AG04450 (cell line): ENCODE measurements at regions not wholly inside any gene's neighbourhood (a gene's known extent, or its start where the extent isn't known, plus 50 kb on each side); places are given as distances from the start of the nearest gene placed in this dataset.

ENCODE experiments used
- CTCF ChIA-PET: fragments of 300-600, 350-600 bp; formaldehyde crosslinking; extraction: SDS; loops from one replicate; lab custom pipeline; 2022; ENCODE audit warnings: antibody characterized with exemption, inconsistent platforms; lab: Charles Lee
- POLR2A ChIA-PET: fragments of 350-600 bp; formaldehyde crosslinking; extraction: SDS; loops from one replicate; lab custom pipeline; 2021; ENCODE audit warnings: antibody characterized with exemption, inconsistent platforms; lab: Yijun Ruan, JAX
- DNase-seq: peaks from one replicate; pipeline ENCODE4 v3.0.0-alpha.2; 2011; ENCODE audit warnings: low read depth, low spot score
- H3K27ac ChIP-seq: one replicate; pipeline ENCODE4 v1.5.1; 2012; ENCODE audit warnings: low read depth, low read length, control low read depth
- H3K27me3 ChIP-seq: one replicate; pipeline ENCODE4 v1.6.0; 2012; ENCODE audit warnings: low read length; ENCODE audit not compliant: control insufficient read depth, insufficient read depth
- H3K4me3 ChIP-seq: 2 replicates; pipeline ENCODE4 v1.5.1; 2011; ENCODE audit warnings: mild to moderate bottlenecking, low read depth, low read length, control low read depth
- H3K9me3 ChIP-seq: 2 replicates; pipeline ENCODE4 v1.5.1; 2012; ENCODE audit warnings: low read length; ENCODE audit not compliant: control insufficient read depth, insufficient read depth
- TF ChIP-seq, protein P1 (sequence below): IDR thresholded peaks from 2 replicates; pipeline ENCODE4 v1.5.1; 2011; ENCODE audit warnings: low read depth, low read length, control low read depth, inconsistent platforms

DNA sequence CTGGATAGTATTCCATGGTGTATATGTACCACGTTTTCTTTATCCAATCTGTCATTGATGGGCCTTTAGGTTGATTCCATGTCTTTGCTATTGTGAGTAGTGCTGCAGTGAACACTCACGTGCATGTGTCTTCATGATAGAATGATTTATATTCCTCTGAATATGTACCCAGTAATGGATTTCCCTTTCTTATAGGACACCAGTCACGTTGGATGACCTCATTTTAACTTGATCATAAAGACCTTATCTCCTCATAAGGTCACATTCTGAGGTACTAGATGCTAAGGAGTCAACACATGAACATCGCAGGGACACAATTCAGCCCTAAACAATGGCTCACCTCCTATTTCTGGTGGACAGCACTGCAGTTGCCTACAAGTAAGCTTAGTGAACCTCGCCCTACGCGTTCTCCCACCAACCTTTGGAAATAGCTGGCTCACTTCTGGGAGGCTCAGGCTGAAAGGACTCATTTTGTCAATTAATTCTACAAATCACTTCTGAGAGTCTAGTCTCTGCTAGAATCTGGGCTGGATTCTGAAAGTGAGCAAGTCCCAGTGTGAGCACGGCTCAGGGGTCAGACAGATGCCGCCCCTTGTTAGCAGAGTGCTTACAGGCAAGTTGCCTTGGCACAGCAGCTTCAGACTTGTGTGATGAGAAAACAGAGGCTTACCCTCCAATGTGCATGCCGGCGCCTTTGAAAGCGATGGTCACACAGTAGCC is 183.8 kb upstream of the GSC start:
- no peaks in the 10 kb centered on the region for H3K27me3 ChIP-seq
- no peak overlapping the region for H3K27ac ChIP-seq
- peaks cover 12% of the 10 kb centered on the region for H3K9me3 ChIP-seq
- CTCF ChIA-PET = no interaction called here
- POLR2A ChIA-PET = no interaction called here
- TF ChIP-seq, protein P1, sequence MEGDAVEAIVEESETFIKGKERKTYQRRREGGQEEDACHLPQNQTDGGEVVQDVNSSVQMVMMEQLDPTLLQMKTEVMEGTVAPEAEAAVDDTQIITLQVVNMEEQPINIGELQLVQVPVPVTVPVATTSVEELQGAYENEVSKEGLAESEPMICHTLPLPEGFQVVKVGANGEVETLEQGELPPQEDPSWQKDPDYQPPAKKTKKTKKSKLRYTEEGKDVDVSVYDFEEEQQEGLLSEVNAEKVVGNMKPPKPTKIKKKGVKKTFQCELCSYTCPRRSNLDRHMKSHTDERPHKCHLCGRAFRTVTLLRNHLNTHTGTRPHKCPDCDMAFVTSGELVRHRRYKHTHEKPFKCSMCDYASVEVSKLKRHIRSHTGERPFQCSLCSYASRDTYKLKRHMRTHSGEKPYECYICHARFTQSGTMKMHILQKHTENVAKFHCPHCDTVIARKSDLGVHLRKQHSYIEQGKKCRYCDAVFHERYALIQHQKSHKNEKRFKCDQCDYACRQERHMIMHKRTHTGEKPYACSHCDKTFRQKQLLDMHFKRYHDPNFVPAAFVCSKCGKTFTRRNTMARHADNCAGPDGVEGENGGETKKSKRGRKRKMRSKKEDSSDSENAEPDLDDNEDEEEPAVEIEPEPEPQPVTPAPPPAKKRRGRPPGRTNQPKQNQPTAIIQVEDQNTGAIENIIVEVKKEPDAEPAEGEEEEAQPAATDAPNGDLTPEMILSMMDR = no peak
- no peak for DNase-seq
- H3K4me3 ChIP-seq = no peak overlapping the region

DNA sequence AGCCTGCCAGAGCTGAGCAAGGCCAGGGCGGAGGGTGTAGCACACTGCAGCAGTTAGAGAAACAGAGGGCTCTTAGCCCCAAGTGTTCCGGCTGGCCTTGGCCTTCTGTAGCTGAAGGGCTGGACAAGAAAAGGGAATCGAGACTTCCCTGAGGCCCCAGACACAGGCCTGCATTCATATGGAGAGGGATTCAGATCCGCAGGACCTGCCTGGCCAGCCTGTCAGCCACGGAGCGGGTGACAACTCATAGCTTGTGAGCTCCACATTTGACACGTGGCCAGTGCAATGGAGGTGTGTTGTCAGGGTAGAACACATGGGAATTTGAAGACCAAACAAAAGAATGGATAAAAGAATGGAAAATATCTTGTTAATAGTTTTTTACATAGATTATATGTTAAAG is 182.2 kb upstream of the GSC start:
- no peak for DNase-seq
- POLR2A ChIA-PET = no interaction called here
- Histone ChIP-seq H3K4me3 (no peak overlapping the region), H3K27ac (no peak overlapping the region), H3K9me3 (peaks cover 12% of the 10 kb centered on the region), H3K27me3 (no peaks in the 10 kb centered on the region)
- TF ChIP-seq, protein P1 = no peak
- CTCF ChIA-PET = no interaction called here

DNA sequence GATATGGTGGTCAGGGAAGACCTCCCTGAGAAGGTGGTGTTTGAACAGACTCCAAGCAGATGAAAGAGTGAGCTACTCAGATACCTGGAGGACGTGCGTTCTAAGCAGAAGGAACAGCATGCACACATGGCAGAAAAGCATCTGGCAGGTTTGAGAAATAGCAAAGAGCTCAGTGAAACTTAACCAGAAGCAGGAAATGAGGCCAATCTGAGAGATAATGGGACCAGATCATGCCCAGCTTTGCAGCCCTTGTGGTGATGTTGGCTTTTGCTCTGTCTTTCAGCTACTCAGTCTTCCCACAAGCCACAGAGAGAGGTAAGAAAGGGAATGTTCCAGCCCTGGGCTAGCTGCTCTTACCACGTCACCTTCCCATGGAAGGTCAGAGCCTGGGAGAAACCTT is 176.3 kb upstream of the GSC start:
- DNase-seq = no peak
- ChIA-PET POLR2A (no interaction called here), CTCF (no interaction called here)
- no peak overlapping the region for H3K27ac ChIP-seq
- TF ChIP-seq, protein P1 = no peak
- no peaks in the 10 kb centered on the region for H3K27me3 ChIP-seq
- no peak overlapping the region for H3K4me3 ChIP-seq
- peaks cover 39% of the 10 kb centered on the region for H3K9me3 ChIP-seq

DNA sequence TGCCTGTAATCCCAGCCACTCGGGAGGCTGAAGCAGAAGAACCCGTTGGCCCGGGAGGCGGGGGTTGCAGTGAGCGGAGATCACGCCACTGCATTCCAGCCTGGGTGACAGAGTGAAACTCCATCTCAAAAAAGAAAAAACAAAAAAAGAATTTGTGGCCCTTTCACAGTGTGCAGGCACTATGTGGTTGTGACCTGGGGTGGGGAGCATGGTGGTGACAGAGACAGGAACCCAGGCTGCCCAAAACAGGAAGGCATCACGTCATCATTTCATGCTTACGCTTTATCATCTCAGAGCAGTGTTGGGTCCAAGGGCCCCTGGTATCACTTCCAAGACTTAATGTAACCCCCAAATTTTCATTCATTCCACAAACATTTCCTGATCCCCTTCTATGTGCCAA is 175.7 kb upstream of the GSC start:
- Histone ChIP-seq H3K27me3 (no peaks in the 10 kb centered on the region), H3K9me3 (peaks cover 39% of the 10 kb centered on the region), H3K4me3 (no peak overlapping the region), H3K27ac (no peak overlapping the region)
- POLR2A ChIA-PET = no interaction called here
- TF ChIP-seq, protein P1 = no peak
- no peak for DNase-seq
- CTCF ChIA-PET = no interaction called here

DNA sequence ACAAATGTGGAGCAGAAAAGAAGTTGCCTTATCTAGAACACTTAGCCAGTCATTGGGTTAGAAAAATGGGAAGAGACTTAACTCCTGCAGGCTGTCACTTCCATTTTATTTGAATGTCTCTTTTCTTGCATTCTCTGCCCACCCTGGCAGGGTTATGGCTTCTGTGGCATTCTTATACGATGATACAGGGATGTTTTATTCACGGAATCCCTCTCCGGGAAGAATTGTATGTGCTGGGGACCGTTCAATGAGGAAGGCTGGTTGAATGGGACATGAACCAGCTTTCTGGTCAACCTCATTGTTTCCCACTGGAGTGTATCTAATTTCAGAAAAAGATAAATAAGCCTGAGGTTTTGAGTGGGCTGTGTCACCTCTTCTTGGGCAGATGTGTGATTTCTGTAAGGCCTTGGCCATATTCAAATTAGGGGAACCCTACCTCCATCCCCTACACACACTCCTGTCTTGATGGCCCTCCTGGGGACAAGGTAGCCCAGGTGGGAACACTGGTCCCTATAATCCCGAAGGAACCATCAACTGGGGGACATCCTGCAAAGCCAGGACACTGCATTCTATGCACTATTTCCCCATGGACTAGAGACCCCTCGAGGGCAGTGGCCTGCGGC is 174.8 kb upstream of the GSC start:
- Histone ChIP-seq H3K27ac (no peak overlapping the region), H3K27me3 (no peaks in the 10 kb centered on the region), H3K9me3 (peaks cover 43% of the 10 kb centered on the region), H3K4me3 (no peak overlapping the region)
- TF ChIP-seq, protein P1 = no peak
- DNase-seq = no peak
- POLR2A ChIA-PET = no interaction called here
- CTCF ChIA-PET = no interaction called here
